Suppressor macrophage (primary cell): ENCODE measurements at regions not wholly inside any gene's neighbourhood (a gene's known extent, or its start where the extent isn't known, plus 50 kb on each side); places are given as distances from the start of the nearest gene placed in this dataset.
A peak's percentile ranks its signal among the peaks of the same experiment; 100 is the strongest.
"Not testable (repeated sequence)": the region's sequence is repeated elsewhere in the genome, so short reads cannot be mapped to it uniquely, and the experiment has no call there.

Source experiments
- DNase-seq, 4 experiments: peaks; one replicate each; pipeline ENCODE4 v3.0.0-alpha.2; 2020 to 2022

- DNase-seq = no peak
Observed at GRCh38 chr20:11698124-11698523, 219.6 kb upstream of the BTBD3 start.

- DNase-seq = no peak
Observed at GRCh38 chr20:11700831-11701230, 216.9 kb upstream of the BTBD3 start.

- no peak for DNase-seq
Observed at GRCh38 chr20:11702721-11703518, 214.8 kb upstream of the BTBD3 start.

- DNase-seq = no peak
Observed at GRCh38 chr20:11705512-11705911, 212.2 kb upstream of the BTBD3 start.

- DNase-seq = not testable (repeated sequence)
Observed at GRCh38 chr20:11708223-11708622, 209.5 kb upstream of the BTBD3 start.

GRCh38 chr20:11711214-11711613 is 206.5 kb upstream of the BTBD3 start:
- DNase-seq = no peak

- DNase-seq = no peak
Observed at GRCh38 chr20:11712639-11713160, 205.0 kb upstream of the BTBD3 start.

GRCh38 chr20:11714886-11715285 is 202.8 kb upstream of the BTBD3 start:
- DNase-seq = no peak

GRCh38 chr20:11716239-11716944 is 201.3 kb upstream of the BTBD3 start:
- DNase-seq = peak in 3 of 4 experiments; percentile 14 to 26 (median 14)

- no peak for DNase-seq
Observed at GRCh38 chr20:11716945-11717248, 200.8 kb upstream of the BTBD3 start.

GRCh38 chr20:11717562-11717961 is 200.1 kb upstream of the BTBD3 start:
- no peak for DNase-seq

- no peak for DNase-seq
Observed at GRCh38 chr20:11718474-11719094, 199.1 kb upstream of the BTBD3 start.

GRCh38 chr20:11719153-11719552 is 198.5 kb upstream of the BTBD3 start:
- DNase-seq = no peak

- DNase-seq = no peak
Observed at GRCh38 chr20:11721411-11721810, 196.3 kb upstream of the BTBD3 start.

GRCh38 chr20:11724097-11724496 is 193.6 kb upstream of the BTBD3 start:
- DNase-seq = no peak

- peak in 3 of 4 experiments; percentile 7 to 11 (median 9) for DNase-seq
Observed at GRCh38 chr20:11726026-11726425, 191.7 kb upstream of the BTBD3 start.

- DNase-seq = no peak
Observed at GRCh38 chr20:11727708-11728107, 190.0 kb upstream of the BTBD3 start.

GRCh38 chr20:11728937-11729336 is 188.8 kb upstream of the BTBD3 start:
- DNase-seq = peak in 3 of 4 experiments; percentile 22 to 32 (median 26)

- DNase-seq = no peak
Observed at GRCh38 chr20:11729806-11730205, 187.9 kb upstream of the BTBD3 start.

- DNase-seq = no peak
Observed at GRCh38 chr20:11734431-11734830, 183.3 kb upstream of the BTBD3 start.

- no peak for DNase-seq
Observed at GRCh38 chr20:11738852-11739251, 178.8 kb upstream of the BTBD3 start.

- no peak for DNase-seq
Observed at GRCh38 chr20:11740975-11741374, 176.7 kb upstream of the BTBD3 start.

GRCh38 chr20:11745145-11745544 is 172.5 kb upstream of the BTBD3 start:
- no peak for DNase-seq

GRCh38 chr20:11748436-11748835 is 169.3 kb upstream of the BTBD3 start:
- DNase-seq = no peak
